Vagina (tissue), 2 donors: ENCODE measurements at regions not wholly inside any gene's neighbourhood (a gene's known extent, or its start where the extent isn't known, plus 50 kb on each side); places are given as distances from the start of the nearest gene placed in this dataset.

Experiments used
- DNase-seq, 2 donors: peaks; one replicate each; pipeline ENCODE4 v3.0.0-alpha.2; 2017; ENCODE audit errors: extremely low spot score in 2 of 2
- H3K27ac ChIP-seq: fragments of 200-600 bp; sonication (generic); one replicate; pipeline ENCODE4 v1.5.1; 2019
- H3K27me3 ChIP-seq: fragments of 200-600 bp; sonication (generic); one replicate; pipeline ENCODE4 v1.5.1; 2019
- H3K36me3 ChIP-seq, 2 donors: fragments of 200-600 bp; sonication (generic); one replicate each; pipeline ENCODE4 v1.5.1; 2017 to 2019
- H3K4me1 ChIP-seq: fragments of 200-600 bp; sonication (generic); one replicate; pipeline ENCODE4 v1.5.1; 2019
- H3K4me3 ChIP-seq, 2 donors: fragments of 200-600 bp; sonication (generic); 1 replicate in 1 of 2; 2 replicates in 1 of 2; pipeline ENCODE4 v1.5.1; 2016 to 2019
- H3K9me3 ChIP-seq: fragments of 200-600 bp; sonication (generic); one replicate; pipeline ENCODE4 v1.5.1; 2019
- CTCF ChIP-seq, 3 experiments: fragments of 450-650 bp in 2 of 3; fragments of 200-600 bp in 1 of 3; sonication (generic) in 1 of 3; IDR thresholded peaks; one replicate each; pipeline ENCODE4 v1.5.1; 2017 to 2019; ENCODE audit warnings: antibody characterized with exemption in 3 of 3, mild to moderate bottlenecking in 2 of 3, moderate library complexity in 2 of 3
- POLR2A ChIP-seq, 2 donors: fragments of 450-650 bp; IDR thresholded peaks; one replicate each; pipeline ENCODE4 v1.6.1; 2017; ENCODE audit warnings: antibody characterized with exemption in 2 of 2, mild to moderate bottlenecking in 2 of 2, moderate library complexity in 2 of 2
- POLR2AphosphoS5 ChIP-seq, 2 donors: sonication (generic); formaldehyde crosslinking; IDR thresholded peaks; one replicate each; pipeline ENCODE4 v1.9.0; 2017; ENCODE audit warnings: antibody characterized with exemption in 2 of 2, mild to moderate bottlenecking in 2 of 2, low read depth in 1 of 2; ENCODE audit not compliant: insufficient read depth in 1 of 2
- intact Hi-C: fragments of 100-400 bp; cut with DNase I; formaldehyde crosslinking; loops from one replicate; pipeline ENCODE4 v1.15.1; 2023

- no peak for DNase-seq
Observed at GRCh38 chr13:72430923-72431322, 296.5 kb downstream of the MZT1 start.

GRCh38 chr13:72427757-72428528 is 299.5 kb downstream of the MZT1 start:
- TF ChIP-seq CTCF (IDR thresholded peaks at IDR 0.05) (no peak), POLR2AphosphoS5 (IDR thresholded peaks at IDR 0.05; ENCODE audit: insufficient read depth in 1 of 2, low read depth in 1 of 2) (no peak), POLR2A (IDR thresholded peaks at IDR 0.05) (no peak)
- H3K36me3 ChIP-seq, result no peaks in the 10 kb centered on the region
- no peaks in the 10 kb centered on the region for H3K4me1 ChIP-seq
- intact Hi-C loops, result no loop called here
- no peak overlapping the region for H3K4me3 ChIP-seq
- H3K27ac ChIP-seq, result no peak overlapping the region
- H3K27me3 ChIP-seq, result no peaks in the 10 kb centered on the region
- H3K9me3 ChIP-seq, result no peaks in the 10 kb centered on the region
- no peak for DNase-seq

More at GRCh38 chr13:72430923-72431322, 296.5 kb downstream of the MZT1 start:
- Histone ChIP-seq H3K27me3 (no peaks in the 10 kb centered on the region), H3K4me3 (no peak overlapping the region), H3K36me3 (no peaks in the 10 kb centered on the region), H3K27ac (no peak overlapping the region), H3K9me3 (no peaks in the 10 kb centered on the region), H3K4me1 (no peaks in the 10 kb centered on the region)
- TF ChIP-seq CTCF (IDR thresholded peaks at IDR 0.05), result no peak
- no peak for TF ChIP-seq POLR2A (IDR thresholded peaks at IDR 0.05)
- no peak for TF ChIP-seq POLR2AphosphoS5 (IDR thresholded peaks at IDR 0.05; ENCODE audit: insufficient read depth in 1 of 2, low read depth in 1 of 2)
- intact Hi-C loops, result no loop called here

GRCh38 chr13:72424059-72424458 is 303.4 kb downstream of the MZT1 start:
- intact Hi-C loops, result no loop called here
- H3K9me3 ChIP-seq, result no peaks in the 10 kb centered on the region
- H3K4me3 ChIP-seq, result no peak overlapping the region
- no peak overlapping the region for H3K27ac ChIP-seq
- TF ChIP-seq POLR2AphosphoS5 (IDR thresholded peaks at IDR 0.05; ENCODE audit: insufficient read depth in 1 of 2, low read depth in 1 of 2) (no peak), POLR2A (IDR thresholded peaks at IDR 0.05) (no peak), CTCF (IDR thresholded peaks at IDR 0.05) (no peak)
- DNase-seq, result no peak
- H3K36me3 ChIP-seq, result no peaks in the 10 kb centered on the region
- no peaks in the 10 kb centered on the region for H3K27me3 ChIP-seq
- H3K4me1 ChIP-seq, result no peaks in the 10 kb centered on the region

GRCh38 chr13:72415817-72416216 is 311.6 kb downstream of the MZT1 start:
- intact Hi-C loops, result no loop called here
- Histone ChIP-seq H3K9me3 (no peaks in the 10 kb centered on the region), H3K27me3 (no peaks in the 10 kb centered on the region), H3K4me3 (no peak overlapping the region), H3K4me1 (no peaks in the 10 kb centered on the region), H3K27ac (no peak overlapping the region), H3K36me3 (no peaks in the 10 kb centered on the region)
- no peak for TF ChIP-seq POLR2AphosphoS5 (IDR thresholded peaks at IDR 0.05; ENCODE audit: insufficient read depth in 1 of 2, low read depth in 1 of 2)
- TF ChIP-seq POLR2A (IDR thresholded peaks at IDR 0.05), result no peak
- TF ChIP-seq CTCF (IDR thresholded peaks at IDR 0.05), result no peak
- no peak for DNase-seq

GRCh38 chr13:72412481-72412880 is 314.9 kb downstream of the MZT1 start:
- no peak overlapping the region for H3K27ac ChIP-seq
- no peaks in the 10 kb centered on the region for H3K4me1 ChIP-seq
- no peaks in the 10 kb centered on the region for H3K9me3 ChIP-seq
- DNase-seq, result no peak
- TF ChIP-seq POLR2A (IDR thresholded peaks at IDR 0.05) (no peak), CTCF (IDR thresholded peaks at IDR 0.05) (no peak), POLR2AphosphoS5 (IDR thresholded peaks at IDR 0.05; ENCODE audit: insufficient read depth in 1 of 2, low read depth in 1 of 2) (no peak)
- intact Hi-C loops, result no loop called here
- no peaks in the 10 kb centered on the region for H3K36me3 ChIP-seq
- no peak overlapping the region for H3K4me3 ChIP-seq
- H3K27me3 ChIP-seq, result no peaks in the 10 kb centered on the region
